ENCODE measurements at regions not wholly inside any gene's neighbourhood (a gene's known extent, or its start where the extent isn't known, plus 50 kb on each side); places are given as distances from the start of the nearest gene placed in this dataset.

DNA sequence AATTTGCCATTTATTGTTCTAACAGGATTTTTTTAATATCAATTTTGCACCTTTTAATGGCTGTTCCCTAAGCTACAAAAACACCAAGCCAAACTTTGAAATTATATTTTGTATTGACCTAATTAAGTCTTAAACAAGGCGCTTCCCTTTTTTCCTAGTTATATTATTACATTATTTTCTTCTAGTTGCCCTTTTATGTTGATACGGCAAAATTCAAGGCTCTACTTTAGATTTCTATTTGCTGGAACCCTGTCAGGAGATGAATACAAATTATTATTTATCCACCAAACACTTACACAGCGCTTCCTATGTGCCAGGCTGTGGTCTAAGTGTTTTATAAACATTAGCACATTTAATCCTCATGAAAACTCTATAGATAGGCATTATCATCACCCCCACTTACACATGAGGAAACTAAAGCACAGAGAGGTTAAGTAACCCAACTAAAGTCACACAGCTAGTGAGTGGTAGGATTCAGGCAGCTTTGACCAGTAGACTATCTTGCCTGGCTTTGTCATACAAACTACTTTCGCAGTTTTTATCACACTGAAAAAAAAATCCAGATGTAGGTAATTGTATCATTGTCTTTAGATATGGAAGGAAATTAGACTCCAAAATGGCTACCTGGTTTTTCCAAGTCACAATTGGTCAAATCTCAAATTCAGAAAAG, 456.5 kb downstream of the STK39 start:
- no peak for TF ChIP-seq POLR2AphosphoS5 (IDR thresholded peaks at IDR 0.05)
- TF ChIP-seq, protein P1, sequence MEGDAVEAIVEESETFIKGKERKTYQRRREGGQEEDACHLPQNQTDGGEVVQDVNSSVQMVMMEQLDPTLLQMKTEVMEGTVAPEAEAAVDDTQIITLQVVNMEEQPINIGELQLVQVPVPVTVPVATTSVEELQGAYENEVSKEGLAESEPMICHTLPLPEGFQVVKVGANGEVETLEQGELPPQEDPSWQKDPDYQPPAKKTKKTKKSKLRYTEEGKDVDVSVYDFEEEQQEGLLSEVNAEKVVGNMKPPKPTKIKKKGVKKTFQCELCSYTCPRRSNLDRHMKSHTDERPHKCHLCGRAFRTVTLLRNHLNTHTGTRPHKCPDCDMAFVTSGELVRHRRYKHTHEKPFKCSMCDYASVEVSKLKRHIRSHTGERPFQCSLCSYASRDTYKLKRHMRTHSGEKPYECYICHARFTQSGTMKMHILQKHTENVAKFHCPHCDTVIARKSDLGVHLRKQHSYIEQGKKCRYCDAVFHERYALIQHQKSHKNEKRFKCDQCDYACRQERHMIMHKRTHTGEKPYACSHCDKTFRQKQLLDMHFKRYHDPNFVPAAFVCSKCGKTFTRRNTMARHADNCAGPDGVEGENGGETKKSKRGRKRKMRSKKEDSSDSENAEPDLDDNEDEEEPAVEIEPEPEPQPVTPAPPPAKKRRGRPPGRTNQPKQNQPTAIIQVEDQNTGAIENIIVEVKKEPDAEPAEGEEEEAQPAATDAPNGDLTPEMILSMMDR (IDR thresholded peaks at IDR 0.05; ENCODE audit: poor library complexity, severe bottlenecking), result no peak
- no peak for TF ChIP-seq EZH2 (IDR thresholded peaks at IDR 0.05; ENCODE audit: borderline replicate concordance, insufficient read depth, low read length, poor library complexity, severe bottlenecking)

All from neural cell (in vitro differentiated cells).